Endothelial cell of umbilical vein (primary cell): ENCODE measurements at regions not wholly inside any gene's neighbourhood (a gene's known extent, or its start where the extent isn't known, plus 50 kb on each side); places are given as distances from the start of the nearest gene placed in this dataset.

ENCODE experiments used
- BruUV-seq: library from RNA; stranded (reverse); fragments of 400-500 nt; replicated peaks from 2 replicates; lab custom pipeline; 2021; lab: Mats Ljungman, UMichigan
- CTCF ChIA-PET: fragments of 300-600, 350-600 bp; sonication (Branson Sonifier 250); formaldehyde crosslinking; loops from one replicate; lab custom pipeline; 2021; ENCODE audit warnings: antibody characterized with exemption, inconsistent platforms; lab: Charles Lee
- POLR2A ChIA-PET: fragments of 300-600, 350-600 bp; sonication (Branson Sonifier 250); formaldehyde crosslinking; loops from one replicate; lab custom pipeline; 2021; ENCODE audit warnings: antibody characterized with exemption, inconsistent platforms; lab: Charles Lee
- DNase-seq: peaks from one replicate; pipeline ENCODE4 v3.0.0-alpha.2; 2011; ENCODE audit warnings: low read depth, low spot score
- FAIRE-seq: peaks from 2 replicates; lab custom pipeline; 2011; peaks lifted over from hg19 to GRCh38; lab: Jason Lieb, UNC
- H2AFZ ChIP-seq: 2 replicates; pipeline ENCODE4 v1.6.0; 2012; ENCODE audit warnings: low read depth, low read length, control low read depth, inconsistent platforms
- H3K27ac ChIP-seq: 2 replicates; pipeline ENCODE4 v1.5.1; 2011; ENCODE audit warnings: low read depth, mild to moderate bottlenecking, control low read depth, low read length, moderate library complexity; ENCODE audit not compliant: insufficient read depth
- H3K27me3 ChIP-seq, 2 experiments: 2 replicates each; pipeline versions ENCODE4 v1.6.0 to v1.6.1; 2011; ENCODE audit warnings: low read length in 2 of 2, mixed read lengths in 1 of 2; ENCODE audit not compliant: control insufficient read depth in 2 of 2, insufficient read depth in 2 of 2
- H3K36me3 ChIP-seq, 2 experiments: 2 replicates in 1 of 2; 3 replicates in 1 of 2; pipeline ENCODE4 v1.5.1; 2011; ENCODE audit warnings: low read length in 2 of 2, mild to moderate bottlenecking in 1 of 2, moderate library complexity in 1 of 2; ENCODE audit not compliant: control insufficient read depth in 2 of 2, insufficient read depth in 2 of 2; ENCODE audit errors: extremely low read depth in 1 of 2
- H3K4me1 ChIP-seq: 3 replicates; pipeline ENCODE4 v1.5.1; 2011; ENCODE audit warnings: mild to moderate bottlenecking, low read length; ENCODE audit not compliant: control insufficient read depth, insufficient read depth; ENCODE audit errors: extremely low read depth
- H3K4me2 ChIP-seq: 2 replicates; pipeline ENCODE4 v1.6.1; 2011; ENCODE audit warnings: low read length, control low read depth, mixed read lengths; ENCODE audit not compliant: insufficient read depth
- H3K4me3 ChIP-seq, 3 experiments: fragments of 200-600 bp in 1 of 3; sonication (generic), shearing (Covaris generic) in 1 of 3; replicated peaks in 1 of 3; 2 replicates each; pipeline ENCODE4 v1.5.1; 2011 to 2016; ENCODE audit warnings: control low read depth in 3 of 3, low read length in 3 of 3, mild to moderate bottlenecking in 2 of 3, inconsistent platforms in 1 of 3, low read depth in 1 of 3, moderate library complexity in 1 of 3; ENCODE audit not compliant: insufficient read depth in 1 of 3
- H3K79me2 ChIP-seq: 2 replicates; pipeline ENCODE4 v1.6.0; 2012; ENCODE audit warnings: low read length, inconsistent platforms; ENCODE audit not compliant: control insufficient read depth, insufficient read depth
- H3K9ac ChIP-seq: replicated peaks from 2 replicates; pipeline ENCODE3; 2011; ENCODE audit warnings: low read length, control low read depth; ENCODE audit not compliant: insufficient read depth; ENCODE audit errors: extremely low read depth
- H3K9me1 ChIP-seq: replicated peaks from 3 replicates; pipeline ENCODE4 v1.6.0; 2011; ENCODE audit warnings: mild to moderate bottlenecking, low read length; ENCODE audit not compliant: control insufficient read depth, insufficient read depth; ENCODE audit errors: extremely low read depth
- H3K9me3 ChIP-seq: replicated peaks from 2 replicates; pipeline ENCODE4 v1.5.1; 2012; ENCODE audit warnings: low read length, inconsistent platforms; ENCODE audit not compliant: control insufficient read depth, insufficient read depth
- H4K20me1 ChIP-seq: replicated peaks from 2 replicates; pipeline ENCODE3; 2011; ENCODE audit warnings: mild to moderate bottlenecking, low read length; ENCODE audit not compliant: control insufficient read depth, insufficient read depth; ENCODE audit errors: extremely low read depth
- CTCF ChIP-seq, 2 donors: IDR thresholded peaks; 1 replicate in 1 of 2; 2 replicates in 1 of 2; pipeline ENCODE4 v1.5.1; 2011; ENCODE audit warnings: low read length in 2 of 2, mild to moderate bottlenecking in 2 of 2, moderate library complexity in 2 of 2, control low read depth in 1 of 2, inconsistent platforms in 1 of 2, low read depth in 1 of 2; ENCODE audit not compliant: insufficient read depth in 1 of 2; ENCODE audit errors: extremely low read depth in 1 of 2
- EZH2 ChIP-seq: IDR thresholded peaks from 2 replicates; pipeline ENCODE4 v1.6.1; 2012; ENCODE audit warnings: borderline replicate concordance, low read depth, mild to moderate bottlenecking, moderate library complexity, low read length, inconsistent platforms; ENCODE audit not compliant: severe bottlenecking
- FOS ChIP-seq: IDR thresholded peaks from 2 replicates; pipeline ENCODE4 v1.6.1; 2011; ENCODE audit warnings: mild to moderate bottlenecking, low read length, moderate library complexity, borderline replicate concordance; ENCODE audit not compliant: insufficient read depth
- GATA2 ChIP-seq: IDR thresholded peaks from 2 replicates; pipeline ENCODE4 v1.7.0; 2011; ENCODE audit warnings: low read depth, mild to moderate bottlenecking, moderate library complexity, mixed read lengths, low read length; ENCODE audit not compliant: insufficient read length, insufficient read depth
- JUN ChIP-seq: IDR thresholded peaks from 2 replicates; pipeline ENCODE4 v1.6.1; 2011; ENCODE audit warnings: borderline replicate concordance, low read depth; ENCODE audit not compliant: insufficient read length, insufficient read depth
- MAX ChIP-seq: IDR thresholded peaks from 2 replicates; pipeline ENCODE4 v1.6.1; 2011; ENCODE audit not compliant: insufficient read depth, insufficient read length
- MYC ChIP-seq: IDR thresholded peaks from one replicate; pipeline ENCODE4 v1.6.1; 2011; ENCODE audit warnings: mild to moderate bottlenecking, low read depth, low read length
- POLR2A ChIP-seq: IDR thresholded peaks from 2 replicates; pipeline ENCODE4 v1.6.1; 2012; ENCODE audit warnings: low read depth, mild to moderate bottlenecking, control low read depth, low read length
- POLR2AphosphoS5 ChIP-seq: IDR thresholded peaks from 2 replicates; pipeline ENCODE4 v1.6.1; 2012; ENCODE audit warnings: low read depth, mild to moderate bottlenecking, control low read depth, low read length, moderate library complexity; ENCODE audit not compliant: insufficient read depth
- dilution Hi-C: fragments of 300-500 bp; cut with MboI; formaldehyde crosslinking; loops from one replicate; pipeline ENCODE4 v1.15.0; 2019; ENCODE audit warnings: low sequenced_read_pairs; ENCODE audit not compliant: extremely low pct_ligation_motif_present
- intact Hi-C: fragments of 100-400 bp; cut with micrococcal nuclease; formaldehyde crosslinking; loops from one replicate; pipeline ENCODE4 v1.10.0; 2022

- H3K79me2 ChIP-seq: no peaks in the 10 kb centered on the region
- H2AFZ ChIP-seq: no peak overlapping the region
- no peak overlapping the region for H3K27ac ChIP-seq
- no peak overlapping the region for H3K4me3 ChIP-seq
- H4K20me1 ChIP-seq: no peaks in the 10 kb centered on the region
- no peak overlapping the region for H3K9ac ChIP-seq
- H3K9me3 ChIP-seq: no peaks in the 10 kb centered on the region
- ChIA-PET POLR2A (no interaction called here), CTCF (no interaction called here)
- no peak for FAIRE-seq
- no peaks in the 10 kb centered on the region for H3K27me3 ChIP-seq
- H3K9me1 ChIP-seq: no peaks in the 10 kb centered on the region
- H3K4me1 ChIP-seq: no peaks in the 10 kb centered on the region
- dilution Hi-C loops: no loop called here
- TF ChIP-seq FOS: no peak
- TF ChIP-seq POLR2AphosphoS5: no peak
- no peak for TF ChIP-seq EZH2
- TF ChIP-seq MYC: no peak
- no peak for TF ChIP-seq MAX
- no peak for TF ChIP-seq JUN
- no peak for TF ChIP-seq CTCF (IDR thresholded peaks at IDR 0.05; ENCODE audit: extremely low read depth in 1 of 2, insufficient read depth in 1 of 2, low read depth in 1 of 2, low read length in 2 of 2)
- no peak for TF ChIP-seq POLR2A
- TF ChIP-seq GATA2: no peak
- no peak for DNase-seq
- intact Hi-C loops: no loop called here
- H3K4me2 ChIP-seq: no peak overlapping the region
- BruUV-seq: no TSS peak
- H3K36me3 ChIP-seq: no peaks in the 10 kb centered on the region
These were observed 177.6 kb upstream of the FGF13 start for GRCh38 chrX:138889149-138889548.
